ENCODE measurements at regions not wholly inside any gene's neighbourhood (a gene's known extent, or its start where the extent isn't known, plus 50 kb on each side); places are given as distances from the start of the nearest gene placed in this dataset.

- Histone ChIP-seq H3K27me3 (no peaks in the 10 kb centered on the region), H3K27ac (peak overlapping the region in 1 of 4 donors; percentile 8), H3K9me3 (no peaks in the 10 kb centered on the region), H3K4me3 (no peak overlapping the region), H3K36me3 (no peaks in the 10 kb centered on the region), H3K4me1 (peaks cover 0 to 16% (median 6%) of the 10 kb centered on the region in 4 donors)
- intact Hi-C loops (cut with DNase I): no loop called here
- DNase-seq: peak; percentile 64
- no peak for TF ChIP-seq POLR2A (IDR thresholded peaks at IDR 0.05)
- TF ChIP-seq CTCF (IDR thresholded peaks at IDR 0.05): no peak
- WGBS, 2 donors: 79 to 81% methylated on average over 6 of the region's 6 CpGs
Observed at GRCh38 chr20:10919396-10920140, 245.8 kb upstream of the JAG1 start.

- Histone ChIP-seq H3K9me3 (no peaks in the 10 kb centered on the region), H3K27me3 (no peaks in the 10 kb centered on the region), H3K36me3 (no peaks in the 10 kb centered on the region), H3K4me1 (peaks cover 0 to 24% (median 12%) of the 10 kb centered on the region in 4 donors), H3K4me3 (no peak overlapping the region), H3K27ac (peak overlapping the region in 1 of 4 donors; percentile 8)
- intact Hi-C loops (cut with DNase I): no loop called here
- no peak for DNase-seq
- TF ChIP-seq POLR2A (IDR thresholded peaks at IDR 0.05): no peak
- no peak for TF ChIP-seq CTCF (IDR thresholded peaks at IDR 0.05)
- no peak for TF ChIP-seq EP300 (IDR thresholded peaks at IDR 0.05)
- no peak for TF ChIP-seq POLR2AphosphoS5 (IDR thresholded peaks at IDR 0.05)
- 72 to 74% methylated on average over 2 of the region's 2 CpGs for WGBS, 2 donors
Observed at GRCh38 chr20:10920396-10920795, 246.6 kb upstream of the JAG1 start.

- WGBS, 2 donors: 87 to 92% methylated on average over 2 of the region's 2 CpGs
Observed at GRCh38 chr20:10921491-10922010, 247.8 kb upstream of the JAG1 start.

GRCh38 chr20:10922506-10922905 lies 248.7 kb upstream of the JAG1 start:
- Histone ChIP-seq H3K4me1 (peaks cover 0 to 24% (median 13%) of the 10 kb centered on the region in 4 donors), H3K9me3 (no peaks in the 10 kb centered on the region), H3K27me3 (no peaks in the 10 kb centered on the region), H3K27ac (peak overlapping the region in 1 of 4 donors; percentile 36), H3K36me3 (no peaks in the 10 kb centered on the region), H3K4me3 (no peak overlapping the region)
- intact Hi-C loops (cut with DNase I): no loop called here
- TF ChIP-seq EP300 (IDR thresholded peaks at IDR 0.05): no peak
- no peak for TF ChIP-seq POLR2AphosphoS5 (IDR thresholded peaks at IDR 0.05)
- no peak for TF ChIP-seq POLR2A (IDR thresholded peaks at IDR 0.05)
- TF ChIP-seq CTCF (IDR thresholded peaks at IDR 0.05): no peak
- no peak for DNase-seq
- WGBS, 2 donors: 79 to 85% methylated on average over 1 of the region's 1 CpG

More at GRCh38 chr20:10921491-10922010, 247.8 kb upstream of the JAG1 start:
- intact Hi-C loops (cut with DNase I): no loop called here
- Histone ChIP-seq H3K27ac (no peak overlapping the region), H3K27me3 (no peaks in the 10 kb centered on the region), H3K9me3 (no peaks in the 10 kb centered on the region), H3K4me1 (peaks cover 0 to 24% (median 13%) of the 10 kb centered on the region in 4 donors), H3K36me3 (no peaks in the 10 kb centered on the region), H3K4me3 (no peak overlapping the region)
- TF ChIP-seq EP300 (IDR thresholded peaks at IDR 0.05) (no peak), POLR2AphosphoS5 (IDR thresholded peaks at IDR 0.05) (no peak), CTCF (IDR thresholded peaks at IDR 0.05) (no peak), POLR2A (IDR thresholded peaks at IDR 0.05) (no peak)
- no peak for DNase-seq

All from sigmoid colon (tissue), 6 donors.